Dermis microvascular lymphatic vessel endothelial cell (primary cell): ENCODE measurements at regions not wholly inside any gene's neighbourhood (a gene's known extent, or its start where the extent isn't known, plus 50 kb on each side); places are given as distances from the start of the nearest gene placed in this dataset.

Experiments
- DNase-seq, 2 donors: peaks; one replicate each; pipeline versions ENCODE4 v3.0.0 to v3.0.0-alpha.2; 2010; ENCODE audit warnings: low read depth in 2 of 2

GRCh38 chr4:181702864-181703495, 540.2 kb upstream of the TENM3 start:
- DNase-seq: no peak

GRCh38 chr4:181710143-181710542, 533.1 kb upstream of the TENM3 start:
- DNase-seq: no peak

- no peak for DNase-seq
These were observed 531.8 kb upstream of the TENM3 start for GRCh38 chr4:181711387-181711786.

- DNase-seq: no peak
These were observed 514.8 kb upstream of the TENM3 start for GRCh38 chr4:181728305-181728966.

- DNase-seq: no peak
These were observed 511.3 kb upstream of the TENM3 start for GRCh38 chr4:181731900-181732299.

GRCh38 chr4:181737744-181738143, 505.5 kb upstream of the TENM3 start:
- DNase-seq: no peak

GRCh38 chr4:181739031-181739430, 504.2 kb upstream of the TENM3 start:
- DNase-seq: no peak

GRCh38 chr4:181741513-181741912, 501.7 kb upstream of the TENM3 start:
- DNase-seq: no peak

- no peak for DNase-seq
These were observed 497.1 kb upstream of the TENM3 start for GRCh38 chr4:181745933-181746625.

GRCh38 chr4:181748581-181748980, 494.6 kb upstream of the TENM3 start:
- DNase-seq: no peak

- no peak for DNase-seq
These were observed 490.7 kb upstream of the TENM3 start for GRCh38 chr4:181752516-181752915.

- no peak for DNase-seq
These were observed 490.0 kb upstream of the TENM3 start for GRCh38 chr4:181753207-181753606.

GRCh38 chr4:181755846-181756245, 487.4 kb upstream of the TENM3 start:
- DNase-seq: no peak

GRCh38 chr4:181756451-181757095, 486.6 kb upstream of the TENM3 start:
- DNase-seq: no peak

GRCh38 chr4:181757098-181757497, 486.1 kb upstream of the TENM3 start:
- DNase-seq: no peak

GRCh38 chr4:181757910-181758660, 485.1 kb upstream of the TENM3 start:
- no peak for DNase-seq

- DNase-seq: no peak
These were observed 482.6 kb upstream of the TENM3 start for GRCh38 chr4:181760560-181760959.

GRCh38 chr4:181761156-181761555, 482.0 kb upstream of the TENM3 start:
- no peak for DNase-seq

- no peak for DNase-seq
These were observed 477.1 kb upstream of the TENM3 start for GRCh38 chr4:181766061-181766548.

- no peak for DNase-seq
These were observed 472.2 kb upstream of the TENM3 start for GRCh38 chr4:181770971-181771370.

GRCh38 chr4:181775298-181775697, 467.9 kb upstream of the TENM3 start:
- no peak for DNase-seq
